GM12878 (cell line): ENCODE measurements at regions not wholly inside any gene's neighbourhood (a gene's known extent, or its start where the extent isn't known, plus 50 kb on each side); places are given as distances from the start of the nearest gene placed in this dataset.

Source experiments
- ATAC-seq: fragments of 200-7000 bp; cut with Tn5 transposase; 3 replicates; pipeline ENCODE4 v1.9.1; 2020; ENCODE audit warnings: mild to moderate bottlenecking, moderate library complexity
- BruUV-seq: library from RNA; stranded (reverse); fragments of 400-500 nt; replicated peaks from 2 replicates; lab custom pipeline; 2021; lab: Mats Ljungman, UMichigan
- CTCF ChIA-PET: fragments of 300-600 bp; sonication (Branson Sonifier 250); formaldehyde crosslinking; extraction: SDS; loops from one replicate; lab custom pipeline; 2021; ENCODE audit warnings: inconsistent platforms; lab: Yijun Ruan, JAX
- POLR2A ChIA-PET: fragments of 350-600 bp; formaldehyde crosslinking; extraction: SDS; loops from one replicate; lab custom pipeline; 2021; ENCODE audit warnings: inconsistent platforms; lab: Charles Lee
- RAD21 ChIA-PET: fragments of 300-600 bp; sonication (Branson Sonifier 250); formaldehyde crosslinking; loops from one replicate; lab custom pipeline; 2023; ENCODE audit warnings: antibody characterized with exemption; ENCODE audit not compliant: unreplicated experiment; lab: Charles Lee
- SMC1A ChIA-PET: fragments of 300-600 bp; sonication (Branson Sonifier 250); formaldehyde crosslinking; loops from one replicate; lab custom pipeline; 2023; ENCODE audit not compliant: unreplicated experiment, uncharacterized antibody; lab: Charles Lee
- DNase-seq: peaks from one replicate; pipeline ENCODE4 v3.0.0-alpha.2; 2011; ENCODE audit warnings: low read depth, low spot score
- FAIRE-seq: peaks from 3 replicates; lab custom pipeline; 2011; peaks lifted over from hg19 to GRCh38; lab: Jason Lieb, UNC
- H2AFZ ChIP-seq: 2 replicates; pipeline ENCODE4 v1.6.0; 2011; ENCODE audit warnings: low read depth, low read length, control low read depth; ENCODE audit not compliant: control insufficient read depth
- H3K27ac ChIP-seq: 2 replicates; pipeline ENCODE4 v1.5.1; 2011; ENCODE audit warnings: control low read depth; ENCODE audit not compliant: control insufficient read depth, insufficient read depth
- H3K27me3 ChIP-seq, 2 experiments: replicated peaks in 1 of 2; 2 replicates each; pipeline versions ENCODE4 v1.6.0 to v1.6.1; 2011; ENCODE audit warnings: low read length in 1 of 2; ENCODE audit not compliant: control insufficient read depth in 2 of 2, insufficient read depth in 2 of 2
- H3K36me3 ChIP-seq, 2 experiments: 2 replicates each; pipeline ENCODE4 v1.5.1; 2011; ENCODE audit warnings: low read length in 1 of 2; ENCODE audit not compliant: control insufficient read depth in 2 of 2, insufficient read depth in 2 of 2
- H3K4me1 ChIP-seq: 2 replicates; pipeline ENCODE4 v1.6.1; 2011; ENCODE audit warnings: mild to moderate bottlenecking, low read length, moderate library complexity, mixed read lengths; ENCODE audit not compliant: control insufficient read depth, insufficient read depth
- H3K4me2 ChIP-seq: 2 replicates; pipeline ENCODE4 v1.6.0; 2011; ENCODE audit warnings: control low read depth; ENCODE audit not compliant: control insufficient read depth, insufficient read depth
- H3K4me3 ChIP-seq: fragments of 200-600 bp; sonication (generic); 2 replicates; pipeline ENCODE4 v1.5.1; 2016
- H3K79me2 ChIP-seq: 2 replicates; pipeline ENCODE4 v1.6.0; 2011; ENCODE audit warnings: low read length; ENCODE audit not compliant: control insufficient read depth, insufficient read depth
- H3K9ac ChIP-seq: 2 replicates; pipeline ENCODE4 v1.8.0; 2011; ENCODE audit warnings: low read length, control low read depth, mixed read lengths; ENCODE audit not compliant: control insufficient read depth, insufficient read depth
- H3K9me3 ChIP-seq: replicated peaks from 3 replicates; pipeline ENCODE4 v1.5.1; 2011; ENCODE audit warnings: mild to moderate bottlenecking, low read length; ENCODE audit not compliant: control insufficient read depth, insufficient read depth
- H4K20me1 ChIP-seq: 2 replicates; pipeline ENCODE4 v1.6.0; 2011; ENCODE audit not compliant: control insufficient read depth, insufficient read depth
- CEBPB ChIP-seq, 2 experiments: fragments of 150-350 bp in 1 of 2; IDR thresholded peaks; 2 replicates each; pipeline ENCODE4 v1.6.1; 2012 to 2014; ENCODE audit warnings: low read depth in 2 of 2, low read length in 2 of 2, borderline replicate concordance in 1 of 2, inconsistent platforms in 1 of 2
- CUX1 ChIP-seq: IDR thresholded peaks from 2 replicates; pipeline ENCODE4 v1.6.1; 2012; ENCODE audit warnings: improper control_type of control experiment, low read depth, low read length; ENCODE audit not compliant: insufficient replicate concordance
- EZH2 ChIP-seq: IDR thresholded peaks from 2 replicates; pipeline ENCODE4 v1.6.1; 2012; ENCODE audit warnings: low read depth, mild to moderate bottlenecking, control low read depth, inconsistent platforms, low read length, borderline replicate concordance; ENCODE audit not compliant: control insufficient read depth
- IKZF1 ChIP-seq: fragments of 450-650 bp; conservative IDR thresholded peaks from 2 replicates; pipeline ENCODE4 v1.6.1; 2017; ENCODE audit warnings: antibody characterized with exemption, mild to moderate bottlenecking
- NFXL1 ChIP-seq: fragments of 450-650 bp; IDR thresholded peaks from 2 replicates; pipeline ENCODE4 v1.6.1; 2017; ENCODE audit warnings: antibody characterized with exemption, mild to moderate bottlenecking, borderline replicate concordance
- SMARCA5 ChIP-seq: fragments of 450-650 bp; IDR thresholded peaks from 2 replicates; pipeline ENCODE4 v1.6.1; 2017; ENCODE audit warnings: mild to moderate bottlenecking
- SUPT20H ChIP-seq: IDR thresholded peaks from 2 replicates; pipeline ENCODE4 v1.6.1; 2011; ENCODE audit warnings: low read depth, mild to moderate bottlenecking, low read length, moderate library complexity, borderline replicate concordance; ENCODE audit not compliant: control insufficient read depth
- ZBTB33 ChIP-seq: fragments of 450-650 bp; IDR thresholded peaks from 2 replicates; pipeline ENCODE4 v1.6.1; 2017; ENCODE audit warnings: mild to moderate bottlenecking
- WGBS: methylation state at CpG from one replicate; pipeline ENCODE4 v1.1.6; 2016; ENCODE audit warnings: low lambda C conversion rate; ENCODE audit not compliant: insufficient replicate concordance, insufficient coverage; ENCODE audit errors: missing lambda C conversion rate; 5-methylcytosine and 5-hydroxymethylcytosine counted together
- in situ Hi-C: fragments of 300-500 bp; cut with MboI; formaldehyde crosslinking; loops from 9 replicates; pipeline ENCODE4 v1.14.3; 2018; ENCODE audit warnings: mixed read lengths
- intact Hi-C: fragments of 100-400 bp; cut with micrococcal nuclease; formaldehyde crosslinking; loops from one replicate; pipeline ENCODE4 v1.14.2; 2022; ENCODE audit not compliant: unreplicated experiment
- TF ChIP-seq, protein P1 (sequence below): fragments of 150-350 bp; IDR thresholded peaks from 2 replicates; pipeline ENCODE4 v1.6.1; 2014; ENCODE audit warnings: mild to moderate bottlenecking, low read depth, low read length

DNA sequence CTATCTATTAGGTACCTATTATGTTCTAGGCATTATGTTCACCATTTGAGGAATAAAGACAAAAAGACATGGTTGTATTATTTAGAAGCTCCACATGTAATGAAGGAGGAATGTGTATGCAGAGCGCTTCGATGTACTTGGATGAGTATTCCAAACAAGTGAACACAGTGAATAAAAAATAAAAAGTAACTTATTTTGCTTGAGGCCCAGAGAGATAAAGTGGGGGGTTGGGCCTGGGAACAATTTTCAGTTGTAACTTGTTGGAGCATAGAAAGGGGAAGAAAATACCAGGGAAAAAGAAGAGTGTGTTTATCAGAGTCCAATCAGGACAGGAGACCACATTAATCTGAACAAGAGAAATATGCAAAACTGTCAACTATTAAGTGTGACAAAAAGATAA is 445.7 kb upstream of the BCHE start:
- Histone ChIP-seq H4K20me1 (no peaks in the 10 kb centered on the region), H3K27me3 (no peaks in the 10 kb centered on the region), H3K36me3 (no peaks in the 10 kb centered on the region), H3K4me1 (no peaks in the 10 kb centered on the region), H3K4me3 (no peak overlapping the region), H3K9ac (no peak overlapping the region), H3K9me3 (no peaks in the 10 kb centered on the region), H3K79me2 (no peaks in the 10 kb centered on the region), H3K4me2 (no peak overlapping the region), H2AFZ (no peak overlapping the region), H3K27ac (no peak overlapping the region)
- 82% methylated on average over 2 of the region's 2 CpGs for WGBS
- intact Hi-C loops (no loop called here), in situ Hi-C loops (no loop called here)
- TF ChIP-seq ZBTB33 (no peak), SUPT20H (no peak), NFXL1 (no peak), EZH2 (no peak), SMARCA5 (no peak), CEBPB (IDR thresholded peaks at IDR 0.05; ENCODE audit: borderline replicate concordance in 1 of 2, low read depth in 2 of 2, low read length in 2 of 2) (no peak), CUX1 (no peak), IKZF1 (no peak)
- TF ChIP-seq, protein P1, sequence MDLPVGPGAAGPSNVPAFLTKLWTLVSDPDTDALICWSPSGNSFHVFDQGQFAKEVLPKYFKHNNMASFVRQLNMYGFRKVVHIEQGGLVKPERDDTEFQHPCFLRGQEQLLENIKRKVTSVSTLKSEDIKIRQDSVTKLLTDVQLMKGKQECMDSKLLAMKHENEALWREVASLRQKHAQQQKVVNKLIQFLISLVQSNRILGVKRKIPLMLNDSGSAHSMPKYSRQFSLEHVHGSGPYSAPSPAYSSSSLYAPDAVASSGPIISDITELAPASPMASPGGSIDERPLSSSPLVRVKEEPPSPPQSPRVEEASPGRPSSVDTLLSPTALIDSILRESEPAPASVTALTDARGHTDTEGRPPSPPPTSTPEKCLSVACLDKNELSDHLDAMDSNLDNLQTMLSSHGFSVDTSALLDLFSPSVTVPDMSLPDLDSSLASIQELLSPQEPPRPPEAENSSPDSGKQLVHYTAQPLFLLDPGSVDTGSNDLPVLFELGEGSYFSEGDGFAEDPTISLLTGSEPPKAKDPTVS = no peak
- RAD21 ChIA-PET = no interaction called here
- SMC1A ChIA-PET = no interaction called here
- FAIRE-seq = no peak
- BruUV-seq = no TSS peak
- CTCF ChIA-PET = no interaction called here
- POLR2A ChIA-PET = no interaction called here
- DNase-seq = no peak
- ATAC-seq = no peak
